Epithelial cell of esophagus (primary cell): ENCODE measurements at regions not wholly inside any gene's neighbourhood (a gene's known extent, or its start where the extent isn't known, plus 50 kb on each side); places are given as distances from the start of the nearest gene placed in this dataset.

ENCODE experiments used
- DNase-seq: peaks from one replicate; pipeline ENCODE4 v3.0.0; 2010; ENCODE audit warnings: low read depth
- H3K4me3 ChIP-seq: 2 replicates; pipeline ENCODE4 v1.5.1; 2011; ENCODE audit warnings: mild to moderate bottlenecking, low read length, control low read depth
- CTCF ChIP-seq: IDR thresholded peaks from 2 replicates; pipeline ENCODE4 v1.5.1; 2011; ENCODE audit warnings: low read depth, mild to moderate bottlenecking, low read length, control low read depth, inconsistent platforms; ENCODE audit not compliant: insufficient read depth; ENCODE audit errors: missing control alignments

- H3K4me3 ChIP-seq, result no peak overlapping the region
- no peak for TF ChIP-seq CTCF
- DNase-seq, result peak; percentile 19
These were observed 51.3 kb upstream of the ITSN2 start for GRCh38 chr2:24411488-24412151.

GRCh38 chr2:24410976-24411375 lies 50.6 kb upstream of the ITSN2 start:
- TF ChIP-seq CTCF, result no peak
- H3K4me3 ChIP-seq, result no peak overlapping the region
- DNase-seq, result no peak

GRCh38 chr2:24409700-24410556 lies 49.6 kb upstream of the ITSN2 start:
- DNase-seq, result peak; percentile 73
- TF ChIP-seq CTCF, result peak; percentile 86
- no peak overlapping the region for H3K4me3 ChIP-seq
